ENCODE measurements at regions not wholly inside any gene's neighbourhood (a gene's known extent, or its start where the extent isn't known, plus 50 kb on each side); places are given as distances from the start of the nearest gene placed in this dataset.

GRCh38 chr13:59112221-59112718 is 1051.5 kb downstream of the DIAPH3 start:
- TF ChIP-seq POLR2AphosphoS5 (IDR thresholded peaks at IDR 0.05; ENCODE audit: low read depth, low read length) (no peak), TAF1 (IDR thresholded peaks at IDR 0.05; ENCODE audit: borderline replicate concordance, insufficient read depth, low read length) (no peak), SIN3A (IDR thresholded peaks at IDR 0.05; ENCODE audit: borderline replicate concordance, insufficient read depth, low read length) (no peak), REST (IDR thresholded peaks at IDR 0.05; ENCODE audit: insufficient read depth in 1 of 2, low read depth in 2 of 2, low read length in 2 of 2) (no peak), FOXP2 (optimal IDR thresholded peaks at IDR 0.05; ENCODE audit: borderline replicate concordance, extremely low read depth, extremely low read length, insufficient read depth) (no peak)
